CD14-positive monocyte (primary cell): ENCODE measurements at regions not wholly inside any gene's neighbourhood (a gene's known extent, or its start where the extent isn't known, plus 50 kb on each side); places are given as distances from the start of the nearest gene placed in this dataset.

Experiments
- DNase-seq, 3 donors: peaks; one replicate each; pipeline ENCODE4 v3.0.0-alpha.2; 2011 to 2022
- H2AFZ ChIP-seq: 2 replicates; pipeline ENCODE4 v1.6.0; 2012; ENCODE audit warnings: mild to moderate bottlenecking, low read depth, low read length, inconsistent platforms; ENCODE audit not compliant: insufficient read depth, poor library complexity, severe bottlenecking
- H3K27ac ChIP-seq, 2 donors: 1 replicate in 1 of 2; 2 replicates in 1 of 2; pipeline ENCODE4 v1.5.1; 2012 to 2013; ENCODE audit warnings: low read length in 2 of 2, control low read depth in 1 of 2, inconsistent platforms in 1 of 2, low read depth in 1 of 2, mild to moderate bottlenecking in 1 of 2
- H3K27me3 ChIP-seq, 2 donors: one replicate each; pipeline versions ENCODE4 v1.6.0 to v1.6.1; 2011 to 2013; ENCODE audit warnings: low read length in 2 of 2; ENCODE audit not compliant: control insufficient read depth in 2 of 2, insufficient read depth in 2 of 2
- H3K36me3 ChIP-seq, 2 donors: replicated peaks in 1 of 2; 1 replicate in 1 of 2; 2 replicates in 1 of 2; pipeline versions ENCODE4 v1.5.1 to v1.6.1; 2012 to 2013; ENCODE audit warnings: low read length in 2 of 2, control low read depth in 1 of 2, inconsistent platforms in 1 of 2, mild to moderate bottlenecking in 1 of 2; ENCODE audit not compliant: insufficient read depth in 2 of 2, control insufficient read depth in 1 of 2
- H3K4me1 ChIP-seq, 2 donors: 1 replicate in 1 of 2; 2 replicates in 1 of 2; pipeline versions ENCODE4 v1.5.1 to v1.6.1; 2012 to 2013; ENCODE audit warnings: low read length in 2 of 2, control low read depth in 1 of 2, inconsistent platforms in 1 of 2, mild to moderate bottlenecking in 1 of 2, moderate library complexity in 1 of 2; ENCODE audit not compliant: insufficient read depth in 2 of 2, control insufficient read depth in 1 of 2
- H3K4me2 ChIP-seq: replicated peaks from 2 replicates; pipeline ENCODE3; 2012; ENCODE audit warnings: low read length, moderate library complexity, mild to moderate bottlenecking; ENCODE audit not compliant: poor library complexity, severe bottlenecking; ENCODE audit errors: extremely low read depth
- H3K4me3 ChIP-seq, 3 experiments: fragments of 200-600 bp in 1 of 3; sonication (generic) in 1 of 3; replicated peaks in 1 of 3; 1 replicate in 2 of 3; 2 replicates in 1 of 3; pipeline ENCODE4 v1.5.1; 2011 to 2013; ENCODE audit warnings: low read length in 3 of 3, mild to moderate bottlenecking in 3 of 3, control low read depth in 2 of 3, low read depth in 2 of 3, inconsistent platforms in 1 of 3, moderate library complexity in 1 of 3
- H3K79me2 ChIP-seq: 2 replicates; pipeline ENCODE4 v1.6.0; 2012; ENCODE audit warnings: mild to moderate bottlenecking, control low read depth, inconsistent platforms, low read length, moderate library complexity; ENCODE audit not compliant: insufficient read depth
- H3K9ac ChIP-seq: 2 replicates; pipeline ENCODE4 v1.6.0; 2017; ENCODE audit warnings: low read length, mild to moderate bottlenecking; ENCODE audit not compliant: insufficient read depth, poor library complexity, severe bottlenecking
- H3K9me3 ChIP-seq, 2 donors: replicated peaks in 1 of 2; 1 replicate in 1 of 2; 2 replicates in 1 of 2; pipeline versions ENCODE4 v1.5.1 to v1.6.1; 2012 to 2013; ENCODE audit warnings: low read length in 2 of 2, control low read depth in 1 of 2; ENCODE audit not compliant: control insufficient read depth in 1 of 2, insufficient read depth in 1 of 2
- H4K20me1 ChIP-seq: 2 replicates; pipeline ENCODE4 v1.6.0; 2012; ENCODE audit warnings: mild to moderate bottlenecking, low read length, control low read depth, moderate library complexity; ENCODE audit not compliant: insufficient read depth
- H3K27ac Mint-ChIP-seq, 7 donors: one replicate each; pipeline ENCODE4 v1.8.0; 2020; ENCODE audit warnings: mild to moderate bottlenecking in 7 of 7, mixed read lengths in 7 of 7, moderate library complexity in 6 of 7, inconsistent platforms in 2 of 7
- H3K27me3 Mint-ChIP-seq, 3 donors: one replicate each; pipeline ENCODE4 v1.8.0; 2021 to 2022; ENCODE audit warnings: low read depth in 3 of 3, mild to moderate bottlenecking in 3 of 3, mixed read lengths in 3 of 3, moderate library complexity in 3 of 3, inconsistent platforms in 1 of 3
- H3K36me3 Mint-ChIP-seq, 2 donors: one replicate each; pipeline ENCODE4 v1.8.0; 2020; ENCODE audit warnings: mixed read lengths in 2 of 2, inconsistent platforms in 1 of 2, mild to moderate bottlenecking in 1 of 2
- H3K4me1 Mint-ChIP-seq: one replicate; pipeline ENCODE4 v1.8.0; 2020; ENCODE audit warnings: mild to moderate bottlenecking, mixed read lengths
- H3K4me3 Mint-ChIP-seq, 2 donors: one replicate each; pipeline ENCODE4 v1.8.0; 2020; ENCODE audit warnings: mild to moderate bottlenecking in 2 of 2, mixed read lengths in 2 of 2, moderate library complexity in 1 of 2
- H3K9me3 Mint-ChIP-seq, 7 donors: one replicate each; pipeline ENCODE4 v1.8.0; 2020 to 2022; ENCODE audit warnings: mixed read lengths in 7 of 7, mild to moderate bottlenecking in 6 of 7, moderate library complexity in 6 of 7, inconsistent platforms in 2 of 7
- WGBS: methylation state at CpG from one replicate; pipeline ENCODE4 v1.1.5; 2013; ENCODE audit warnings: missing lambda C conversion rate; ENCODE audit not compliant: insufficient coverage; 5-methylcytosine and 5-hydroxymethylcytosine counted together
- intact Hi-C, 2 donors: fragments of 100-400 bp; cut with micrococcal nuclease; formaldehyde crosslinking; loops; one replicate each; pipeline versions ENCODE4 v1.15.0 to v1.15.1; 2023
- TF ChIP-seq, protein P1 (sequence below): fragments of 200-600 bp; IDR thresholded peaks from one replicate; pipeline ENCODE4 v1.8.0; 2022; ENCODE audit warnings: antibody characterized with exemption, mild to moderate bottlenecking

- H4K20me1 ChIP-seq = no peaks in the 10 kb centered on the region
- no peak overlapping the region for H2AFZ ChIP-seq
- TF ChIP-seq, protein P1, sequence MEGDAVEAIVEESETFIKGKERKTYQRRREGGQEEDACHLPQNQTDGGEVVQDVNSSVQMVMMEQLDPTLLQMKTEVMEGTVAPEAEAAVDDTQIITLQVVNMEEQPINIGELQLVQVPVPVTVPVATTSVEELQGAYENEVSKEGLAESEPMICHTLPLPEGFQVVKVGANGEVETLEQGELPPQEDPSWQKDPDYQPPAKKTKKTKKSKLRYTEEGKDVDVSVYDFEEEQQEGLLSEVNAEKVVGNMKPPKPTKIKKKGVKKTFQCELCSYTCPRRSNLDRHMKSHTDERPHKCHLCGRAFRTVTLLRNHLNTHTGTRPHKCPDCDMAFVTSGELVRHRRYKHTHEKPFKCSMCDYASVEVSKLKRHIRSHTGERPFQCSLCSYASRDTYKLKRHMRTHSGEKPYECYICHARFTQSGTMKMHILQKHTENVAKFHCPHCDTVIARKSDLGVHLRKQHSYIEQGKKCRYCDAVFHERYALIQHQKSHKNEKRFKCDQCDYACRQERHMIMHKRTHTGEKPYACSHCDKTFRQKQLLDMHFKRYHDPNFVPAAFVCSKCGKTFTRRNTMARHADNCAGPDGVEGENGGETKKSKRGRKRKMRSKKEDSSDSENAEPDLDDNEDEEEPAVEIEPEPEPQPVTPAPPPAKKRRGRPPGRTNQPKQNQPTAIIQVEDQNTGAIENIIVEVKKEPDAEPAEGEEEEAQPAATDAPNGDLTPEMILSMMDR = no peak
- H3K9ac ChIP-seq = no peak overlapping the region
- no peaks in the 10 kb centered on the region for H3K36me3 ChIP-seq
- Mint-ChIP-seq H3K27me3 (peaks cover 0 to 3% (median 0%) of the 10 kb centered on the region in 3 donors), H3K36me3 (no peaks in the 10 kb centered on the region), H3K9me3 (peaks cover 0 to 1% (median 0%) of the 10 kb centered on the region in 7 donors), H3K27ac (no peak overlapping the region), H3K4me1 (no peaks in the 10 kb centered on the region), H3K4me3 (no peak overlapping the region)
- H3K4me1 ChIP-seq = no peaks in the 10 kb centered on the region
- H3K27ac ChIP-seq = no peak overlapping the region
- no CpG with 5 or more reads among the region's 1 CpG for WGBS
- H3K79me2 ChIP-seq = no peaks in the 10 kb centered on the region
- no peak overlapping the region for H3K4me2 ChIP-seq
- no peaks in the 10 kb centered on the region for H3K9me3 ChIP-seq
- H3K27me3 ChIP-seq = no peaks in the 10 kb centered on the region
- no peak for DNase-seq
- intact Hi-C loops = no loop called here
- no peak overlapping the region for H3K4me3 ChIP-seq
Observed at GRCh38 chr3:146831659-146832058, 226.5 kb upstream of the PLSCR5 start.

DNA sequence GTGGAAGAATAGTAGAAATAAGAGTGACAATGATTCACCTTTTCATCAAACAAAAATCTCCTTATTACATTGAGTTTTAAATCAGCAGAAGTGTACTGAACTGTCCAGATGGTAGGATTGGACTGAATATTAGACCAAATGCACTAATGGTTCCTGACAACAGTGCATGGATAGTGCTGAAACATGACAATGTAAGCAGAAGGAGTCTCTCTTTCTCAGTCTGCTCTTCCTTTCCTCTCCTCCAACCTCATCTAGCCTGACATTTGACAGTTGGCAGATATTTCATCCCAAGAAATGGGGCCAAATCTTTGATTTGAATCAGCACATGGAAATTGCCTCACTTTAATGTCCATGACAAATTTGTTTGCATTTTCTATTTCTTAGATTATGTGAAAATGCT lies 225.1 kb upstream of the PLSCR5 start:
- Mint-ChIP-seq H3K9me3 (peaks cover 0 to 1% (median 0%) of the 10 kb centered on the region in 7 donors), H3K27ac (no peak overlapping the region), H3K4me1 (no peaks in the 10 kb centered on the region), H3K36me3 (no peaks in the 10 kb centered on the region), H3K27me3 (peaks cover 0 to 3% (median 0%) of the 10 kb centered on the region in 3 donors), H3K4me3 (no peak overlapping the region)
- Histone ChIP-seq H3K9me3 (no peaks in the 10 kb centered on the region), H3K9ac (no peak overlapping the region), H3K4me2 (no peak overlapping the region), H3K79me2 (no peaks in the 10 kb centered on the region), H3K27ac (no peak overlapping the region), H2AFZ (no peak overlapping the region), H3K36me3 (no peaks in the 10 kb centered on the region), H3K4me3 (no peak overlapping the region), H3K4me1 (no peaks in the 10 kb centered on the region), H4K20me1 (no peaks in the 10 kb centered on the region), H3K27me3 (no peaks in the 10 kb centered on the region)
- intact Hi-C loops = no loop called here
- no peak for DNase-seq
- TF ChIP-seq, protein P1 = no peak
